Fibroblast of pulmonary artery (primary cell): ENCODE measurements at regions not wholly inside any gene's neighbourhood (a gene's known extent, or its start where the extent isn't known, plus 50 kb on each side); places are given as distances from the start of the nearest gene placed in this dataset.

Experiments
- DNase-seq: peaks from one replicate; pipeline ENCODE4 v3.0.0-alpha.2; 2010; ENCODE audit warnings: low read depth
- H3K4me3 ChIP-seq: replicated peaks from 2 replicates; pipeline ENCODE4 v1.5.1; 2011; ENCODE audit warnings: low read depth, mild to moderate bottlenecking, control low read depth, low read length, moderate library complexity
- CTCF ChIP-seq: IDR thresholded peaks from 2 replicates; pipeline ENCODE4 v1.5.1; 2011; ENCODE audit warnings: mild to moderate bottlenecking, control low read depth, low read length, inconsistent platforms; ENCODE audit errors: missing control alignments

GRCh38 chr6:134117409-134117808, 65.0 kb upstream of the SLC2A12 start:
- no peak for TF ChIP-seq CTCF

GRCh38 chr6:134115715-134116074, 63.3 kb upstream of the SLC2A12 start:
- no peak for DNase-seq
- TF ChIP-seq CTCF: no peak
- no peak overlapping the region for H3K4me3 ChIP-seq

More at GRCh38 chr6:134117409-134117808, 65.0 kb upstream of the SLC2A12 start:
- no peak for DNase-seq
- no peak overlapping the region for H3K4me3 ChIP-seq

- DNase-seq: no peak
- no peak overlapping the region for H3K4me3 ChIP-seq
- no peak for TF ChIP-seq CTCF
Observed at GRCh38 chr6:134114918-134115714, 62.7 kb upstream of the SLC2A12 start.

- no peak overlapping the region for H3K4me3 ChIP-seq
- TF ChIP-seq CTCF: no peak
Observed at GRCh38 chr6:134114489-134114888, 62.1 kb upstream of the SLC2A12 start.

GRCh38 chr6:134111726-134112125, 59.3 kb upstream of the SLC2A12 start:
- H3K4me3 ChIP-seq: no peak overlapping the region
- no peak for DNase-seq
- TF ChIP-seq CTCF: no peak

More at GRCh38 chr6:134114489-134114888, 62.1 kb upstream of the SLC2A12 start:
- no peak for DNase-seq

GRCh38 chr6:134111062-134111677, 58.7 kb upstream of the SLC2A12 start:
- no peak overlapping the region for H3K4me3 ChIP-seq
- peak; percentile 72 for DNase-seq
- peak; percentile 89 for TF ChIP-seq CTCF
